DMS79 treated with DMSO at 0.1 percent for 48 hours (cell line): ENCODE measurements at regions not wholly inside any gene's neighbourhood (a gene's known extent, or its start where the extent isn't known, plus 50 kb on each side); places are given as distances from the start of the nearest gene placed in this dataset.
A peak's percentile ranks its signal among the peaks of the same experiment; 100 is the strongest.
"Not testable (repeated sequence)": the region's sequence is repeated elsewhere in the genome, so short reads cannot be mapped to it uniquely, and the experiment has no call there.

Experiments
- DNase-seq: peaks from one replicate; lab custom pipeline; 2025; lab: John Stamatoyannopoulos, UW

GRCh38 chr3:118760585-118761290, 273.9 kb downstream of the IGSF11 start:
- peak; percentile 96 for DNase-seq

- DNase-seq: peak; percentile 96
These were observed 273.4 kb downstream of the IGSF11 start for GRCh38 chr3:118761291-118761606.

DNA sequence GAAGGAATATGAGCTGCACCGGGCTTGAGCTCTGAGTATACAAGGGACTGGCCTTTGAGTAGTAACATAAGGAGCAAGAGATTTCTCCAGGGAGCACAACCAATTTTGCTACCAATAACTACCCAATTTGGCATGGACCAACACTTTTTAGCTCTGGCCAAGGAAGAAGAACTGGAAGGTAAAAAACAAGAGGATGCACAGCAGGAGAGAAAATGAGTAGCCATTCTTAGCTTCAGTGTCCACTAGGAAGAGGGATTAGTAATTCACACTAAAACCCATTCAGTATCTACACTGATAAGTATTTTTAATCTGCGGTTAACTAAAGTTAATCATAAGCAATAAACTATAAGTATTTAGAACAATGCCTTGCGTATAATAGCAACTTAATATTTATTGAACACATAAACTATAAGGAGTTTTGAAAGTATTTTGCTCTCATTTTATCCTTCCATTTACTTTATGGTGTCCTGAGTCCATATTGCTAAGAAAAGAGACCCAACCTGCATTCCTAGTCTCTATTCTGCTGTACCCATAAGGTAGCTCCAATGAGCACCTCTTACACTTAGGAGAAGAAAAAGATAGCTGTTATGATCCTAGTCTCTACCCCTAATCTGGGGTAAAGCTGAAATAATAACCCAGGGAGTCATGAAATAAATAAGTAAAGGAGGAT, 268.9 kb downstream of the IGSF11 start:
- no peak for DNase-seq

DNA sequence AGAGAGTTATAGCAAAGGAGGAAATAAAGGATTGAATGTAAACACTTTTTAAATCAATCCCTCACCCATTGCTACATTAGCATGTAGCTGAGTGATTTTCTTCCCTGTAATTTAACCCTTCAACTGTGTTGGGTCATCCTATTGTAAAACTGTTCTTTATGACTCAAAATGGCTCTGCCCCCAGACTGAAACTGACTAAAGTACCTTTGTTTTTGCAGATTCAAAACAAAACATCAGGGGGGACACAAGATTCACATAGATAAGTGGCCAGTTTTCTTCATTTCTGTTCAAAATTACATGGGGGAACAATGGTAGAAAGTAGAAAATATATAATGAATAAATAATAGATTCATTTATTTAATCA, 268.4 kb downstream of the IGSF11 start:
- no peak for DNase-seq

- no peak for DNase-seq
These were observed 262.6 kb downstream of the IGSF11 start for GRCh38 chr3:118772036-118772435.

DNA sequence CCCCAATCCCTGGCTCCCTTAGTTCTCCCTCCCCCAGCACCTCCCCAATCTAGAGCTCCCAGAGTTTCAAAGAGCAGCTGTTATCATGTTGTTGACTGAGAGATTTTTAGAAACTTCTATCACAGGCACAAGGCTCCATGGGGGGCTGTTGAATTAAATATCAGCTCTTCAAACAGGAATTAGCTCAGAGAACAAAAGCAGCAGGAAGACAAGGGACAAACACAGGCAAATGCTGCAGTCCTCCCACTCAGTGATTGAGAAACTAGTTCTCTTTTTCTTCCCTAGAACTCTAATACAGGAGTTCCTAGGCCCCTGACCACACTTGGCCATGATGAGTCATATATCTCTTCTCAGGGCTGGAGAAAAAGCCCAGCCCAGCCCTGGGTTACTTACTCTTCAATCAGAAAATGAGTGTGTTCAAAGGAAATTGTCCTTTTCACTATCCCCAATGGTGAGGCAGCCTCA, 262.1 kb downstream of the IGSF11 start:
- no peak for DNase-seq

DNA sequence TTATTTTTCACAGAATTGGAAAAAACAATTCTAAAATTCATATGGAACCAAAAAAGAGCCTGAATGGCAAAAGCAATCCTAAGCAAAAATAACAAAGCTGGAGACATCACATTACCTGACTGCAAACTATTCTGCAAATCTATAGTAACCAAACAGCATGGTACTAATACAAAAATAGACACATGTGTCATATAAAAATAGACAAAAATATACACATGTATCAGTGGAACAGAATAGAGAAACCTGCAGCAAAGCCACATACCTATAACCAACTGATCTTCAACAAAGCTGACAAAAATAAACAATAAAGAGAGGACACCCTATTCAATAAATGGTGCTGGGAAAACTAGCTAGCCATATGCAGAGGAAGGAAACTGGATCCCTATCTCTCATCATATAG, 259.6 kb downstream of the IGSF11 start:
- no peak for DNase-seq

- no peak for DNase-seq
These were observed 256.4 kb downstream of the IGSF11 start for GRCh38 chr3:118778201-118778600.

DNA sequence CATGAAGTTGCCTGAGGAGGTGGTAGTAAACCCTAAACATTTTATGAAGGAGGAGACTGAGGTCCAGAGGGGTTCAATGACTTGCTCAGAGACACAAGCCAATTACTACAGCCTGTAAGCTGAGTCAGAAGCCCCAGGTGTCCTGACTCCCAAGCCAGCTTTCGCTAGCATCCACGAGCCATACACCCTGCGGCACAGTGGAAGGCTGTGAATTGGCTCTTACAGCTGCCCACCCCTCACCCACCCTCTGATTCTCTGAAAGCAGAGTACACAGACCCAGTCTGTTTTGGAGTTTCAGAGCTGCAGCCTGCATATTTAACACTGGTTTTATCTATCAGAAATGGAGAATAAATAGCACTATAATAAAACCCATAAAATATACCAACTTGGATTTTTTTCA, 253.4 kb downstream of the IGSF11 start:
- no peak for DNase-seq

DNA sequence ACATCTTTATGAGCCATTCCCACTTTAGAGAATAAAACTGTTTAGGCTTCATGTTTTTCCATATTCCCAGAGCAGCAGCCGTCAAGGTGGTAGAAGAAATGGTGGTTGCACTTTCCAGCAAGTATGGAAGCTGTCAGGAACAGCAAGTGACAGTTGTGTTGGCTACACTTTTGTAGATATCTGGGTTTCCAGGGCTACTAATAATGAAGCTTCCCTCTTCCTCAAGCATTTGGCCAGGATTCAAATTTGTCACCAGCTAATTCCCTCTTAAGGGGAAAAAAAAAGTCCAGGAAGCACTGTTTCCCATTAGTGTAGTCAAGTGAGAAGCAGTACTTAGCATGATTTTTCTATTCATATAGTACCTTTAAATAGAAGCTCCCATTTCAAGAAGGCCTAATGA, 252.8 kb downstream of the IGSF11 start:
- DNase-seq: peak; percentile 29

GRCh38 chr3:118782755-118783202, 251.9 kb downstream of the IGSF11 start:
- DNase-seq: peak; percentile 18

DNA sequence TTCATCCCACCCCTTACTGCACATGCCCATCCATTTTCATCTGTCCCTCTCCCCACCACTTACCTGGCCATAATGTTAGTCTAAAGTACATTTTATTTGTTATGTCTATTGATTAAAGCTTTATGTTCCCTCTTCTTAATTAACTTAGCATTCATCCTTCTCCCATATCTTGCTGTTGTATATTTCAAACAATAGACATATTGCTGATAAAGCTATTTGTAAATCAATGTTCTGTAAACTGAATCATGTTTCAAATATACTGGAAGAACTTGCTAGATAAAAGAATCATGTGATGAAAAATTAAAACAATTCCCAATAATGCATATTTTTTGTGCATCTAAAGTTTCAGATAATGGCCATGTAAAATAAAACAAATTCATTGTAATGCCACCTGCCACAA, 249.2 kb downstream of the IGSF11 start:
- no peak for DNase-seq

DNA sequence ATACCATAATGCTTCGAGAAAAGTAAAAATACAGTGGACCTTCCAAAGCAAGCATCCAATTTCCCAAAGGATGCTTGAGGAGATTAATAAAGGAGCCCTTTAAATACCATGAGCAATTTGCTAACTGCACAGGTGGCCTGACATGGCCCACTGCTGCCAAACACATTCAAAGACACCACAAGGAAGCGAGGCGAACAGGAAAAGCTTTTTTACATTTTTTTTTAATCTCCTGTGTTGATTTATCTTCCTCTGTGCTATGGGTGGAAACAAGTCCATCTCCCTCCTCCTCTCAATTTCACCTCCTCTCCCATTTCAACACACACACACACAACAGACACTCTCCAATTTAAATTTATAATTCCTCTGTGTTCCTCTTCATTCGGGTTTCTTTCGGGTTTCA, 243.4 kb downstream of the IGSF11 start:
- peak; percentile 33 for DNase-seq

- DNase-seq: no peak
These were observed 242.5 kb downstream of the IGSF11 start for GRCh38 chr3:118792191-118792590.

- no peak for DNase-seq
These were observed 241.5 kb downstream of the IGSF11 start for GRCh38 chr3:118793176-118793575.

DNA sequence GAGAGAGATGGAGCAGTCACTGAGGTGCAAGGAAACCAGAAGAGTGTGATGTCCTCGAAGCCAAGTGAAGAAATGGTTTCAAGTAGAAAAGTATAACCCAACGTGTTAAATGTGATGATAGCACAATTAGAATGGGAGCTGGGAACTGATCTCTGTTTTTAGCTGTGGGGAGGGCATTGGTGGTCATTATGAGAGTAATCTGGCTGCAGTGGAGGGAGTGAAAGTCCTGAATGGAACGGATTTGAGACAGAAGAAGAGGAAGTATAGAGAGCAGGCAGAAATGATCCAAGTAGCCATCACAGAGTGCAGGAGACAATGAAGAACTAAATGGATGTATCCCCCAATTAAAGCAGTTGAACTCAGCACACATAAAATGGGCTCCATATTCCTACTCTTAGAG, 235.3 kb downstream of the IGSF11 start:
- no peak for DNase-seq

DNA sequence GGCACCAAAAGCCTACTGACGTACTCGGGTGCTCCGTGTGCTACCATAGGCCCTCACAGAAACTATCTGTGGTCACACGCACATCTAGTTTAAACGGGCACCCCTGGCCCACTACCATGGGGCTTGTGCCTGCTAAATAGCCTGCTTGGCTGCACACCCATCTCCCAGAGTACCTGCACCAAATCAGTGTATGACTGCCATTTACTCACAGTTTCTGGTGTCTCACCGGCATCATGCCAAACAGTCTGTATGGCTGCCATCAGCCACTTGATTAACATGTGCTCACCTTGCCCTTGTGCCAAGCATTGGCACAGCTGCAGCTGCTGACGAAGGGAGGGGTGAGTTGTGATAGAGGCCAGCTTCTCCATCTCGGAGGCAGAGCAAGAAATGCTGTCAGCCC, 232.7 kb downstream of the IGSF11 start:
- DNase-seq: peak; percentile 87

DNA sequence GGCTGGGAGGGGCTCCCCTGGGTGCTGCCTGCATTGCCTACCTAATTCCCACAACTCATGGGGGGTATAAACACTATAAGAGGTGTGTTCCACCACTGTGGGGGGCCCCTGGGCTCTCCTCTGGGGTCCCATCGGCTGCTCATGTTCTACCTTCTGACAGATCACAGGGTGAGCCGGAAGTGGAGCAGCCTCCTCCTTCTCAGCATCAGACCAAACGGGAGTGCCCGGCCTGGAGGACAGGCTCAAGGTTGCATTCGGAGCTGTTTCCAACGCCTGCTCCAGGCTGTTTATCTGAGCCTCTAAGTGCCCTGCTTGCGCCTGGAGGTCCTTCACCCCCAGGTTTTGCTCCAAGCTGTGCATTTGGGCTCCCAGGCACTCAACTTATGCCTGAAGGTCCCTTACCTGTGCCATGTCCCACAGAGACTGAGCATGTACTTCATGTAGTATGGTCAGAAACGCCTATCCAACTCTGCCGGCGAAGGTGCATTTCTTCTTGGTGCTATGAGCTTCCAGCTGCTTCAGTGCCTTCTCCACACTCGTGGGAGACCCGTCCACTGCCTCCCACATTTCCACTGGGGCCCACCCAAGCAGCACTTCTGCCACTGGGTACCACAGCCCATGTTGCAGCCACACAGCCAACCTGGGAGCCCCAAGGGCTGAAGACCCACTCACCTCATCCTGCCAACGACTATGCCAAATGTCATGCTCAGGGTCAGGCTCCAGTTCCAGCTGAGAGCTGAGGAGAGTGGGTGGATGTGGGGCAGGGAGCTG, 232.1 kb downstream of the IGSF11 start:
- no peak for DNase-seq

DNA sequence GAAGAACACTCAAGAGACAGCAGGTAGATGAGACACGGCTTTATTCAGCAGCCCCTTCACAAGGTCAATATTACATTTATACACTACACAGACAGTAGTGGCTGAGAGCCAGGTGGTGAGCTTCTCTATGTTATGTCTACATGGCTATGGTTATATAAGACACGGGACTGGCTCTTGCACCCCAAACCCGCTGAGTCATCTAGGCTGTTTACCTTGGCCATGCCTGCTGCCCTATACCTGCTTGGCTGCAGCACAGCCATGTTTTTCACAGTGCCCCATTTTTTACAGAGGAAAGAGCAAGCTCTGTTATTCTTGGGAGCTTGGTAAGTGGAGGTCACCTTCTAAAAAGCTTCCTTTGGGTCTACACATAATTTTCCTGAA, 231.6 kb downstream of the IGSF11 start:
- DNase-seq: peak; percentile 55

DNA sequence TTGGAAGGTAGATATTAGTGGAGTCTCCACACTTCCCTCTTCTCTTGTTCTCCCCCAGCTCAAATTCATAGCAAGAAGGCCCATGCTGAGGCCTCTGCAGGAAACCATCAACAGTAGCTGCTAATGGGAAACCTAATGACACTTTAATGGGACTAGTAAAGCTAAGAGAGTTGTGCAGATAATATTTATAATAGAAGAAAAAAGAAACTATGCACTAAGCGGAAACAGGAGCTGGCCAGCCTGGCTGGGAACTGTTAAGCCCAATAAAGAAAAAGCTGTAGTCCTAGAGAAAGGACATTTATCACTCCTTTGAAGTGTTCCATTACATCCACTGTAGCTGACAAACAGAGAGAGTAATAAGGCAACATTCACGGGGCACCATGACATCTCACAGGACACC, 229.6 kb downstream of the IGSF11 start:
- peak; percentile 15 for DNase-seq

DNA sequence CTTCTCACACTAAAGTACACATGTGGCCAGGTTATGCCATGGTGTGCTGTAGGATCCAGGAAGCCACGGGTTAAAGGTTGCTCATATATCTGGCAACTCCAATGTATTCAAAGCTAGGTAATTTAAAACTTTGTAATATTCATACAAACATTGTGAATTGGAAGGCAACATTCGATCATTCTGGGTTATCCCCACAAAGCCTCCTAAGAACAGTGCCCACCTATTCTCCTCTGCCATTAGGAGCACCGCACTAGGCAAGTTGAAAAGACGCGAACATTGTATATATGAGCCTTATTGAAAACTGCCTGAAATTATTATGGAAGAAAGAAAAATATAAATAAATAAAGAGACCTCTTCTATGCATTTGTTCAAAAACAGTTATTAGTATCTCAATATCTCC, 228.2 kb downstream of the IGSF11 start:
- DNase-seq: no peak

- not testable (repeated sequence) for DNase-seq
These were observed 227.3 kb downstream of the IGSF11 start for GRCh38 chr3:118807349-118807748.

DNA sequence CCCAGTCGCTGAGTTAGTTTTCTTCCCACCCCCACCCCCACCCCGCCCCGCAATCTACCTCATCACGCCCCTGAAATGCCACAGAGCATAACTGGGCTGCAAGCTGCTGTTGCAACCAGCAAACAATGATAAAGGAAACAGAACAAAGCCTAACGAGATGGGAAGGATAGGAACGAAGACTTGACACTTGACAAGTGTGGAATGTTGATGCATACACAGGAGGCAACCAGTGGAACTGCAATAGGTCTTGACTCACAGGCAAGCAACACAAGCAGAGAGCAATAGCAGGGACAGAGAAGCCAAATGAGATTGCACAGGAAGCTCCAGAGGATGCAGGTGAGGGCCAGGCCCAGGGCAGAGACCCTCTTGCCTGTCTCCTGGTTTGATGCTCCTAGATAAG, 225.9 kb downstream of the IGSF11 start:
- no peak for DNase-seq
